SK-N-MC (cell line): ENCODE measurements at regions not wholly inside any gene's neighbourhood (a gene's known extent, or its start where the extent isn't known, plus 50 kb on each side); places are given as distances from the start of the nearest gene placed in this dataset.

Experiments
- EZH2 ChIP-seq: fragments of 200-600 bp; sonication (generic); IDR thresholded peaks from one replicate; pipeline ENCODE4 v1.6.1; 2017; ENCODE audit warnings: antibody characterized with exemption
- POLR2AphosphoS5 ChIP-seq: IDR thresholded peaks from 2 replicates; pipeline ENCODE4 v1.6.1; 2012; ENCODE audit warnings: mild to moderate bottlenecking, low read depth, low read length, borderline replicate concordance

DNA sequence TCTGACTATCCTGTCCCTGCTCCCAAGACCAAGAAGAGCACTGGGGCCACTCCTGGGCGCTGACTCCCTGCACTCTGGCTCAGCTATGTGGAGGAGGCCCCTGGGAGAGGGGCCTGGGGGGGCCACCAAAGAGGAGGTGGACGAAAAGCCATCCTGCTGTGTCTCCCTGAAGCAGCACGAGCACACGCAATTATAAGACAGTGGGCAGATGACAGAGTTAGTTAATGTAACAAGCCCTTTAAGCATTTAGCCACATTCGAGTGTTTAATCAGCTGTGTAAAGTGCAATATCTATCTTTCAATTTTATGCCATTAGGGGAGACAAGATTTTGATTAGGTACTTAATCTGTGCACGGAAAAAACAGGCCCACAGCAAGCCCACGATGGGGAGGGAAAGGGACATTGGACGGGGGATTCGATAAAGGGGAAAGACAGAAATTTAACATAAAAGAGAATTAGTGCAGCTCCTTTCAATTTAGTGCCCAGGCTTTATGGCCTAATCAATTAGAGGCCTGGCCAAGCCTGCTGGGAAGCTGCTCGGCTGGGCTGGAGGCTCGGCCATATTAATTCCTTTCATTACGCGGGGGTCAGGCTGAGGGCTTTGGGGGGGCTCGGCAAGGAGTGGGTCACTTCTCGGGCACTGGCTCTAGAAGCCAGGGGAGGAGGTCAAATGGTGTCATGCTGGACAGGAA, 286.2 kb downstream of the DHX35 start:
- no peak for TF ChIP-seq POLR2AphosphoS5
- TF ChIP-seq EZH2 = no peak
